ENCODE measurements at regions not wholly inside any gene's neighbourhood (a gene's known extent, or its start where the extent isn't known, plus 50 kb on each side); places are given as distances from the start of the nearest gene placed in this dataset.

- H3K9me3 ChIP-seq (ENCODE audit: low read depth) = no peaks in the 10 kb centered on the region
- no peaks in the 10 kb centered on the region for H3K4me1 ChIP-seq (ENCODE audit: insufficient read depth)
- DNase-seq (ENCODE audit: low spot score) = no peak
- H2AFZ ChIP-seq = no peak overlapping the region
- H3K9me2 ChIP-seq (replicated peaks; ENCODE audit: insufficient read depth) = no peaks in the 10 kb centered on the region
- H3K27me3 ChIP-seq = no peaks in the 10 kb centered on the region
- H3K4me3 ChIP-seq = no peak overlapping the region
- H3K36me3 ChIP-seq (replicated peaks; ENCODE audit: insufficient read depth, low read depth) = no peaks in the 10 kb centered on the region
- no peak overlapping the region for H3K27ac ChIP-seq
- no peaks in the 10 kb centered on the region for H4K20me1 ChIP-seq (ENCODE audit: insufficient read depth, poor library complexity, severe bottlenecking)
- no peaks in the 10 kb centered on the region for H3K79me2 ChIP-seq
- TF ChIP-seq EZH2 (IDR thresholded peaks at IDR 0.05; ENCODE audit: borderline replicate concordance) = no peak
- no peak for TF ChIP-seq EZH2phosphoT487 (IDR thresholded peaks at IDR 0.05; ENCODE audit: low read depth, severe bottlenecking, unreplicated experiment)
- no peak for TF ChIP-seq CTCF (IDR thresholded peaks at IDR 0.05; ENCODE audit: poor library complexity)
- no peak overlapping the region for H3K4me2 ChIP-seq
- WGBS (ENCODE audit: low lambda C conversion rate, missing lambda C conversion rate) = 91% methylated on average over 5 of the region's 5 CpGs
These were observed 78.4 kb upstream of the FZD7 start for GRCh38 chr2:201955231-201955630.

DNA sequence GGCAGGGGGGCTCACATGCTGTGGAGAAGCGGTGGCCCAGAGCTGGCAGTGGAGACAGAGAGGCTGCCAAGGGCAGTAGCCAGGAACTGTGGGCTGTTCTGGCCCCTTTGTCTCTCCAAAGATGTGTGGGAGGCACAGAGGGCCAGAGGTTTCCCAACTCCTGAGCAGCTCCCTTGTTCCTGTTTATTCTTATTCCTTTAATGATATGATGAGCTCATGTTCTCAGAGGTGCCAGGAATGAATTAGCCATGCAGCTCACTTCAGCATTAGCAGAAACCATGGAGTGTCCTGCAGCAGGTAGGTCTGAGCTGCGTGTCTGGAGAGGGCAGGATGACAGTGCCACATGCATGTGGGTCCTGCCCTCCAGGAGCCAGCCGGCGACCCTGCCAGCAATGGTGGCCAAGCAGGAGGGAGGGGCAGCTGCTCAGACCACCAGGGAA, 77.9 kb upstream of the FZD7 start:
- Histone ChIP-seq H3K9me2 (replicated peaks; ENCODE audit: insufficient read depth) (no peaks in the 10 kb centered on the region), H3K4me1 (ENCODE audit: insufficient read depth) (no peaks in the 10 kb centered on the region), H2AFZ (no peak overlapping the region), H3K4me2 (no peak overlapping the region), H3K27me3 (no peaks in the 10 kb centered on the region), H3K36me3 (replicated peaks; ENCODE audit: insufficient read depth, low read depth) (no peaks in the 10 kb centered on the region), H3K27ac (no peak overlapping the region), H4K20me1 (ENCODE audit: insufficient read depth, poor library complexity, severe bottlenecking) (no peaks in the 10 kb centered on the region), H3K79me2 (no peaks in the 10 kb centered on the region), H3K4me3 (no peak overlapping the region), H3K9me3 (ENCODE audit: low read depth) (no peaks in the 10 kb centered on the region)
- no peak for DNase-seq (ENCODE audit: low spot score)
- TF ChIP-seq EZH2phosphoT487 (IDR thresholded peaks at IDR 0.05; ENCODE audit: low read depth, severe bottlenecking, unreplicated experiment) (no peak), CTCF (IDR thresholded peaks at IDR 0.05; ENCODE audit: poor library complexity) (no peak), EZH2 (IDR thresholded peaks at IDR 0.05; ENCODE audit: borderline replicate concordance) (no peak)
- 92% methylated on average over 4 of the region's 4 CpGs for WGBS (ENCODE audit: low lambda C conversion rate, missing lambda C conversion rate)

GRCh38 chr2:201956361-201956760, 77.3 kb upstream of the FZD7 start:
- H3K27me3 ChIP-seq = no peaks in the 10 kb centered on the region
- no peak for TF ChIP-seq EZH2 (IDR thresholded peaks at IDR 0.05; ENCODE audit: borderline replicate concordance)
- TF ChIP-seq CTCF (IDR thresholded peaks at IDR 0.05; ENCODE audit: poor library complexity) = no peak
- no peak for TF ChIP-seq EZH2phosphoT487 (IDR thresholded peaks at IDR 0.05; ENCODE audit: low read depth, severe bottlenecking, unreplicated experiment)
- H3K4me3 ChIP-seq = no peak overlapping the region
- H3K9me2 ChIP-seq (replicated peaks; ENCODE audit: insufficient read depth) = no peaks in the 10 kb centered on the region
- H4K20me1 ChIP-seq (ENCODE audit: insufficient read depth, poor library complexity, severe bottlenecking) = no peaks in the 10 kb centered on the region
- no peaks in the 10 kb centered on the region for H3K36me3 ChIP-seq (replicated peaks; ENCODE audit: insufficient read depth, low read depth)
- no peaks in the 10 kb centered on the region for H3K79me2 ChIP-seq
- H3K4me2 ChIP-seq = no peak overlapping the region
- no peaks in the 10 kb centered on the region for H3K9me3 ChIP-seq (ENCODE audit: low read depth)
- H3K4me1 ChIP-seq (ENCODE audit: insufficient read depth) = no peaks in the 10 kb centered on the region
- DNase-seq (ENCODE audit: low spot score) = no peak
- 89% methylated on average over 7 of the region's 7 CpGs for WGBS (ENCODE audit: low lambda C conversion rate, missing lambda C conversion rate)
- H2AFZ ChIP-seq = no peak overlapping the region
- no peak overlapping the region for H3K27ac ChIP-seq

GRCh38 chr2:201957091-201957490, 76.6 kb upstream of the FZD7 start:
- 97% methylated on average over 1 of the region's 1 CpG for WGBS (ENCODE audit: low lambda C conversion rate, missing lambda C conversion rate)
- no peak for TF ChIP-seq CTCF (IDR thresholded peaks at IDR 0.05; ENCODE audit: poor library complexity)
- TF ChIP-seq EZH2phosphoT487 (IDR thresholded peaks at IDR 0.05; ENCODE audit: low read depth, severe bottlenecking, unreplicated experiment) = no peak
- no peak for TF ChIP-seq EZH2 (IDR thresholded peaks at IDR 0.05; ENCODE audit: borderline replicate concordance)

More at GRCh38 chr2:201957091-201957490, 76.6 kb upstream of the FZD7 start:
- no peak overlapping the region for H2AFZ ChIP-seq
- no peak for DNase-seq (ENCODE audit: low spot score)
- no peaks in the 10 kb centered on the region for H3K79me2 ChIP-seq
- H3K9me2 ChIP-seq (replicated peaks; ENCODE audit: insufficient read depth) = no peaks in the 10 kb centered on the region
- no peaks in the 10 kb centered on the region for H3K36me3 ChIP-seq (replicated peaks; ENCODE audit: insufficient read depth, low read depth)
- no peak overlapping the region for H3K27ac ChIP-seq
- no peaks in the 10 kb centered on the region for H3K4me1 ChIP-seq (ENCODE audit: insufficient read depth)
- no peaks in the 10 kb centered on the region for H4K20me1 ChIP-seq (ENCODE audit: insufficient read depth, poor library complexity, severe bottlenecking)
- H3K27me3 ChIP-seq = no peaks in the 10 kb centered on the region
- no peak overlapping the region for H3K4me3 ChIP-seq
- H3K9me3 ChIP-seq (ENCODE audit: low read depth) = no peaks in the 10 kb centered on the region
- H3K4me2 ChIP-seq = no peak overlapping the region

All from hepatocyte (in vitro differentiated cells).